ENCODE measurements at regions not wholly inside any gene's neighbourhood (a gene's known extent, or its start where the extent isn't known, plus 50 kb on each side); places are given as distances from the start of the nearest gene placed in this dataset.

DNA sequence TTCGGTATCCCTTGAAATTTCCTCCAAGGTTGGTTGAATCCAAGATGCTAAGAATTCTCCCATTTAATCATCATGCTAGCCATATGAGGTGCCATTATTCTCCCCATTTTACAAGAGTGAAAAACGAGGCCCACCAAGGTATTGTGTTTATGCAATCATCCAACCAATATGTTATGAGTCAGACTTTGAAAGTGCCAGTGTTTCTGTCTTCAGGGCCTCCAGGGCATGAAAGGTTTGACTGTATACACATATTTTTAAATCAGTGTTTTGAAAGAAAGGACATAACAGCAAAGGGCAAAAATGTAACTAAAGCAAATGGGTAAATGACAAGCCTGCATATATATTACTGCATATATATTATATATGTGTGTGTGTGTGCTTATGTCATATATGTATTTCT lies 541.2 kb upstream of the SMIM31 start:
- H3K4me1 ChIP-seq: no peaks in the 10 kb centered on the region
- no peaks in the 10 kb centered on the region for H3K9me3 ChIP-seq
- DNase-seq (ENCODE audit: low spot score in 2 of 2): no peak
- H3K27me3 ChIP-seq: no peaks in the 10 kb centered on the region
- 57% methylated on average over 2 of the region's 2 CpGs for WGBS
- TF ChIP-seq POLR2A (IDR thresholded peaks at IDR 0.05) (no peak), EP300 (IDR thresholded peaks at IDR 0.05) (no peak), POLR2AphosphoS5 (IDR thresholded peaks at IDR 0.05) (no peak)
- TF ChIP-seq, protein P1, sequence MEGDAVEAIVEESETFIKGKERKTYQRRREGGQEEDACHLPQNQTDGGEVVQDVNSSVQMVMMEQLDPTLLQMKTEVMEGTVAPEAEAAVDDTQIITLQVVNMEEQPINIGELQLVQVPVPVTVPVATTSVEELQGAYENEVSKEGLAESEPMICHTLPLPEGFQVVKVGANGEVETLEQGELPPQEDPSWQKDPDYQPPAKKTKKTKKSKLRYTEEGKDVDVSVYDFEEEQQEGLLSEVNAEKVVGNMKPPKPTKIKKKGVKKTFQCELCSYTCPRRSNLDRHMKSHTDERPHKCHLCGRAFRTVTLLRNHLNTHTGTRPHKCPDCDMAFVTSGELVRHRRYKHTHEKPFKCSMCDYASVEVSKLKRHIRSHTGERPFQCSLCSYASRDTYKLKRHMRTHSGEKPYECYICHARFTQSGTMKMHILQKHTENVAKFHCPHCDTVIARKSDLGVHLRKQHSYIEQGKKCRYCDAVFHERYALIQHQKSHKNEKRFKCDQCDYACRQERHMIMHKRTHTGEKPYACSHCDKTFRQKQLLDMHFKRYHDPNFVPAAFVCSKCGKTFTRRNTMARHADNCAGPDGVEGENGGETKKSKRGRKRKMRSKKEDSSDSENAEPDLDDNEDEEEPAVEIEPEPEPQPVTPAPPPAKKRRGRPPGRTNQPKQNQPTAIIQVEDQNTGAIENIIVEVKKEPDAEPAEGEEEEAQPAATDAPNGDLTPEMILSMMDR (IDR thresholded peaks at IDR 0.05): no peak
- H3K27ac ChIP-seq: no peak overlapping the region
- H3K4me3 ChIP-seq: no peak overlapping the region
- no peaks in the 10 kb centered on the region for H3K36me3 ChIP-seq

DNA sequence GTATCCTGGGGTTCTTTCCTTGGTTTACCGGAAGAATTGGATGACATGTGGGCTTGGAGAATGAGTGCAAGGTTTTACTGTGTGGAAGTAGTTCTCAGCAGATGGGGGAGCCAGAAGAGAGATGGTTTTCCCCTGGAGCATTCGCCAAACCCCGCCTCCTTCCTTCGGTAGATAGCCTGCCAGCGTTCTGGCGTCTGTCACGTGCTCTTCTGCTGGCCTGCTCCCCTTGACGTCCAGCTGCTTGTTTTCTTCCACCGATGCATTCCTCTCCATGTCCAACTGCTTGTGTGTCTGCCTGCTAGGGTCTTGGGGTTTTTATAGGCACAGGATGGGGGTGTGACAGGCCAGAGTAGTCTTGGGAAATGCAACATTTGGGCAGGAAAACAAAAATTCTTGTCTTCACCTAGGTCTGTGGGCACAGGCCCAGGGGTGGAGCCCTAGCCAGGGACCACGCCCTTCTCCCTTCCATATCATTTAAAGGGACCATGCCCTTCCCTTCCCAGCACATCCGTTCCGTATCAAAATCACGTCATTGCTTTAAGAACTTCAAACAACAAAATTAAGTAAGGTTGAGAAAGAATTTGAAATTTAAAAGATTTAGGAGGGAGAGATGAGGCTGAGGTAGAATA lies 538.7 kb upstream of the SMIM31 start:
- Histone ChIP-seq H3K9me3 (no peaks in the 10 kb centered on the region), H3K27ac (no peak overlapping the region), H3K27me3 (no peaks in the 10 kb centered on the region), H3K4me3 (no peak overlapping the region), H3K36me3 (no peaks in the 10 kb centered on the region), H3K4me1 (no peaks in the 10 kb centered on the region)
- TF ChIP-seq POLR2A (IDR thresholded peaks at IDR 0.05): no peak
- TF ChIP-seq, protein P1 (IDR thresholded peaks at IDR 0.05): no peak
- TF ChIP-seq POLR2AphosphoS5 (IDR thresholded peaks at IDR 0.05): no peak
- no peak for DNase-seq (ENCODE audit: low spot score in 2 of 2)
- 74% methylated on average over 13 of the region's 13 CpGs for WGBS

DNA sequence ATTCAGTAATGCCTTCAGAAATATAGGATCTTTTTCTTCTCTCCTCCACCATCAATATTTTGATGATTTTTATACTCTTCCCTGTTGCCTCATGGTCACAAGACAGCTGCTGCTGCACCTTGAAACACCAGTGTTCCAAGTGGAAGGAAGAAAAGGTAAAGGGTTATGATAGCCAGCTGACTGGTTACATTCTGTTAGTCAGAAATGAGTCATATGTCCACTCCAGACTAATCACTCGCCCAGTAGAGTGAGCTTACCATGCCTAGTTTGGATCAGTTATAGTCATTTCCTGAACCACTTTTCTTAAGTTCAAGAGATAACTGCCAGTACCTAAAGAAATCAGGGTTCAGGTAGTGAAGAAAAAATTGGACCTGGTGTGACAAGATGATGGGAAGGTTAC lies 532.3 kb upstream of the SMIM31 start:
- H3K27me3 ChIP-seq: no peaks in the 10 kb centered on the region

DNA sequence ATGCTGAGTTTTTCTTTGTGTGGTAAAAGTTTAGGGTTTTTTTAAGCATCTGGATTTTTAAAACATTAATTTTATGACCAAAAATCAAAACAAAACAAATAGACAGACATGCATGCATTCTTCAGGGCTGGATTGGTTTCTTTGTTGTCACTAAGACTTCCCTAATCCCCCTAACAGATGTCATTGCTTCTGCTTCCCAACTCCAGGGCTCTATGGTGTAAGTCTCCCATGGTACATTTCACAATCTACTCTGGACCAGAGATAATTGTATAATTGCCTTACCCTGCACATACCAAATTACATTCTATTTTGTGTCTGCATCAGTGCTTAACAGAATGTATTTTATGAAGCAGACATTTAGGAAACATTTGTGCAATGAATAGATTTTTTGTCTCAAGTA lies 529.1 kb upstream of the SMIM31 start:
- TF ChIP-seq, protein P1 (IDR thresholded peaks at IDR 0.05): no peak
- no peak for TF ChIP-seq EP300 (IDR thresholded peaks at IDR 0.05)
- TF ChIP-seq POLR2AphosphoS5 (IDR thresholded peaks at IDR 0.05): no peak
- no peak for TF ChIP-seq POLR2A (IDR thresholded peaks at IDR 0.05)
- Histone ChIP-seq H3K27ac (no peak overlapping the region), H3K27me3 (no peaks in the 10 kb centered on the region), H3K4me1 (no peaks in the 10 kb centered on the region), H3K36me3 (no peaks in the 10 kb centered on the region), H3K9me3 (no peaks in the 10 kb centered on the region), H3K4me3 (no peak overlapping the region)
- DNase-seq (ENCODE audit: low spot score in 2 of 2): no peak

More for the DNA sequence above, 532.3 kb upstream of the SMIM31 start:
- TF ChIP-seq, protein P1 (IDR thresholded peaks at IDR 0.05): no peak
- no peak for TF ChIP-seq POLR2AphosphoS5 (IDR thresholded peaks at IDR 0.05)
- TF ChIP-seq POLR2A (IDR thresholded peaks at IDR 0.05): no peak
- TF ChIP-seq EP300 (IDR thresholded peaks at IDR 0.05): no peak
- Histone ChIP-seq H3K4me1 (no peaks in the 10 kb centered on the region), H3K27ac (no peak overlapping the region), H3K9me3 (no peaks in the 10 kb centered on the region), H3K36me3 (no peaks in the 10 kb centered on the region), H3K4me3 (no peak overlapping the region)
- 71% methylated on average over 1 of the region's 1 CpG for WGBS
- DNase-seq (ENCODE audit: low spot score in 2 of 2): no peak

DNA sequence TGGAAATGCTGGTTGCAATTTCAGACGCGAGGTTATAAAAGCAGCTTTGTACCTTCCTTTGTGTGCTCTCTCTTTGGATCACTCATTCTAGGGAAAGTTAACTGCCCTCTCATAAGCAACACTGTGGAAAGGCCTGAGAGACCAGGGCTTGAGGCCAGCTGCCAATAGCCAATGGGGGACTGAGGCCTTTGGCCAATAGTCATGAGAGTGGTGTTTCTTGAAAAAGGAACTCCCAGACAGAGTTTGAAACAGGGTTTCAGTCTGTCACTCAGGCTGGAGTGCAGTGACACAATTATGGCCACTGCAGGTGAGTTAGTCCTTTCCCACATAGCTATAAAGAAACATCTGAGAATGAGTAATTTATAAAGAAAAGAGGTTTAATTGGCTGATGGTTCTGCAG lies 524.7 kb upstream of the SMIM31 start:
- Histone ChIP-seq H3K4me3 (no peak overlapping the region), H3K4me1 (no peaks in the 10 kb centered on the region), H3K27me3 (no peaks in the 10 kb centered on the region), H3K9me3 (no peaks in the 10 kb centered on the region), H3K36me3 (no peaks in the 10 kb centered on the region), H3K27ac (no peak overlapping the region)
- TF ChIP-seq, protein P1 (IDR thresholded peaks at IDR 0.05): no peak
- no peak for TF ChIP-seq POLR2AphosphoS5 (IDR thresholded peaks at IDR 0.05)
- no peak for TF ChIP-seq EP300 (IDR thresholded peaks at IDR 0.05)
- no peak for TF ChIP-seq POLR2A (IDR thresholded peaks at IDR 0.05)
- WGBS: 95% methylated on average over 2 of the region's 2 CpGs
- DNase-seq (ENCODE audit: low spot score in 2 of 2): no peak

All from suprapubic skin (tissue), 4 donors.